ENCODE measurements at regions not wholly inside any gene's neighbourhood (a gene's known extent, or its start where the extent isn't known, plus 50 kb on each side); places are given as distances from the start of the nearest gene placed in this dataset.

- TF ChIP-seq CTCF (IDR thresholded peaks at IDR 0.05) = no peak
- Histone ChIP-seq H3K4me3 (no peak overlapping the region), H3K36me3 (no peaks in the 10 kb centered on the region), H3K27ac (no peak overlapping the region), H3K9me3 (no peaks in the 10 kb centered on the region), H3K27me3 (ENCODE audit: low read depth) (peaks cover 21% of the 10 kb centered on the region), H3K4me1 (no peaks in the 10 kb centered on the region)
- intact Hi-C loops (cut with DNase I) = no loop called here
- no peak for DNase-seq
- no peak for ATAC-seq
Observed at GRCh38 chr7:155147172-155147571, 77.0 kb downstream of the HTR5A start.

- DNase-seq = no peak
- H3K36me3 ChIP-seq = no peaks in the 10 kb centered on the region
- intact Hi-C loops (cut with DNase I) = no loop called here
Observed at GRCh38 chr7:155147624-155148023, 77.5 kb downstream of the HTR5A start.

GRCh38 chr7:155153676-155154075, 83.6 kb downstream of the HTR5A start:
- intact Hi-C loops (cut with DNase I) = no loop called here
- Histone ChIP-seq H3K27ac (no peak overlapping the region), H3K27me3 (ENCODE audit: low read depth) (no peaks in the 10 kb centered on the region), H3K36me3 (no peaks in the 10 kb centered on the region), H3K4me1 (no peaks in the 10 kb centered on the region), H3K9me3 (no peaks in the 10 kb centered on the region), H3K4me3 (no peak overlapping the region)
- ATAC-seq (no peak), DNase-seq (no peak)
- no peak for TF ChIP-seq CTCF (IDR thresholded peaks at IDR 0.05)

More at GRCh38 chr7:155147624-155148023, 77.5 kb downstream of the HTR5A start:
- Histone ChIP-seq H3K4me3 (no peak overlapping the region), H3K4me1 (no peaks in the 10 kb centered on the region), H3K9me3 (no peaks in the 10 kb centered on the region), H3K27me3 (ENCODE audit: low read depth) (peaks cover 21% of the 10 kb centered on the region), H3K27ac (no peak overlapping the region)
- ATAC-seq = no peak
- TF ChIP-seq CTCF (IDR thresholded peaks at IDR 0.05) = no peak

GRCh38 chr7:155154586-155154985, 84.5 kb downstream of the HTR5A start:
- no peak overlapping the region for H3K27ac ChIP-seq
- ATAC-seq = no peak
- no peaks in the 10 kb centered on the region for H3K27me3 ChIP-seq (ENCODE audit: low read depth)
- no peak overlapping the region for H3K4me3 ChIP-seq
- no peaks in the 10 kb centered on the region for H3K9me3 ChIP-seq
- H3K4me1 ChIP-seq = no peaks in the 10 kb centered on the region
- DNase-seq = no peak
- H3K36me3 ChIP-seq = no peaks in the 10 kb centered on the region
- intact Hi-C loops (cut with DNase I) = no loop called here
- TF ChIP-seq CTCF (IDR thresholded peaks at IDR 0.05) = no peak

- Histone ChIP-seq H3K9me3 (no peaks in the 10 kb centered on the region), H3K4me1 (no peaks in the 10 kb centered on the region), H3K4me3 (no peak overlapping the region), H3K27me3 (ENCODE audit: low read depth) (no peaks in the 10 kb centered on the region), H3K36me3 (no peaks in the 10 kb centered on the region), H3K27ac (no peak overlapping the region)
- no peak for ATAC-seq
- no peak for TF ChIP-seq CTCF (IDR thresholded peaks at IDR 0.05)
- intact Hi-C loops (cut with DNase I) = no loop called here
- DNase-seq = no peak
Observed at GRCh38 chr7:155161690-155162089, 91.6 kb downstream of the HTR5A start.

DNA sequence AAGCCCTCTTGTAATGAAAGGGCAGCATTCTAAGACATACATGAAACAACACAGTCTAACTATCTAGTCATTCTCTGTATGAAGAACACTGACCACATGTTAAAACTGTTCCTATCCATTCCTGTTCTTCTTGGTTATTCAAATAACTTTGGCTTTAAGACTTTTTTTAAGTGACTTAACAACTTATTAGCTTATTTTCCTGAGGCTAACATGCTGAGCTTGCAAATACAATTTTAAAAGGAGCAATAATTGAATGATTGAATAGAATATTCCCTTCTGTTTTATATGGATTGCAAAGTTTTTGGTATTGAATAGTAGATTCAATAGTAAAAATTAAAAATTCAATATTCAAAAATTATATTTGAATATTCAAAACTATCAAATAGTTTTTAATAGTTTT, 92.3 kb downstream of the HTR5A start:
- Histone ChIP-seq H3K9me3 (no peaks in the 10 kb centered on the region), H3K27me3 (ENCODE audit: low read depth) (no peaks in the 10 kb centered on the region), H3K4me3 (no peak overlapping the region), H3K36me3 (no peaks in the 10 kb centered on the region), H3K27ac (no peak overlapping the region), H3K4me1 (no peaks in the 10 kb centered on the region)
- intact Hi-C loops (cut with DNase I) = no loop called here
- no peak for DNase-seq
- ATAC-seq = no peak
- no peak for TF ChIP-seq CTCF (IDR thresholded peaks at IDR 0.05)

Measured in lower lobe of right lung (tissue), 2 donors.